ENCODE measurements at regions not wholly inside any gene's neighbourhood (a gene's known extent, or its start where the extent isn't known, plus 50 kb on each side); places are given as distances from the start of the nearest gene placed in this dataset.

- DNase-seq (ENCODE audit: low read depth, low spot score): no peak
These were observed 69.1 kb upstream of the POU3F1 start for GRCh38 chr1:38115682-38116202.

- DNase-seq (ENCODE audit: low read depth, low spot score): no peak
These were observed 68.6 kb upstream of the POU3F1 start for GRCh38 chr1:38115226-38115625.

- no peak for DNase-seq (ENCODE audit: low read depth, low spot score)
These were observed 67.8 kb upstream of the POU3F1 start for GRCh38 chr1:38114241-38115026.

- DNase-seq (ENCODE audit: low read depth, low spot score): no peak
These were observed 66.6 kb upstream of the POU3F1 start for GRCh38 chr1:38113159-38113666.

GRCh38 chr1:38111589-38111988 is 65.0 kb upstream of the POU3F1 start:
- DNase-seq (ENCODE audit: low read depth, low spot score): no peak

- no peak for DNase-seq (ENCODE audit: low read depth, low spot score)
These were observed 58.7 kb upstream of the POU3F1 start for GRCh38 chr1:38105267-38105666.

- no peak for DNase-seq (ENCODE audit: low read depth, low spot score)
These were observed 56.0 kb upstream of the POU3F1 start for GRCh38 chr1:38102636-38103035.

GRCh38 chr1:38101037-38101785 is 54.6 kb upstream of the POU3F1 start:
- DNase-seq (ENCODE audit: low read depth, low spot score): no peak

GRCh38 chr1:38098101-38098847 is 51.7 kb upstream of the POU3F1 start:
- no peak for DNase-seq (ENCODE audit: low read depth, low spot score)

GRCh38 chr1:38097284-38097898 is 50.8 kb upstream of the POU3F1 start:
- DNase-seq (ENCODE audit: low read depth, low spot score): no peak
